Pons (tissue), 1 donor: ENCODE measurements at regions not wholly inside any gene's neighbourhood (a gene's known extent, or its start where the extent isn't known, plus 50 kb on each side); places are given as distances from the start of the nearest gene placed in this dataset.

ENCODE experiments used
- DNase-seq: peaks from one replicate; pipeline ENCODE4 v3.0.0-alpha.2; 2016; ENCODE audit warnings: low spot score

GRCh38 chr6:100944644-100945043 is 63.5 kb upstream of the ASCC3 start:
- DNase-seq: no peak

DNA sequence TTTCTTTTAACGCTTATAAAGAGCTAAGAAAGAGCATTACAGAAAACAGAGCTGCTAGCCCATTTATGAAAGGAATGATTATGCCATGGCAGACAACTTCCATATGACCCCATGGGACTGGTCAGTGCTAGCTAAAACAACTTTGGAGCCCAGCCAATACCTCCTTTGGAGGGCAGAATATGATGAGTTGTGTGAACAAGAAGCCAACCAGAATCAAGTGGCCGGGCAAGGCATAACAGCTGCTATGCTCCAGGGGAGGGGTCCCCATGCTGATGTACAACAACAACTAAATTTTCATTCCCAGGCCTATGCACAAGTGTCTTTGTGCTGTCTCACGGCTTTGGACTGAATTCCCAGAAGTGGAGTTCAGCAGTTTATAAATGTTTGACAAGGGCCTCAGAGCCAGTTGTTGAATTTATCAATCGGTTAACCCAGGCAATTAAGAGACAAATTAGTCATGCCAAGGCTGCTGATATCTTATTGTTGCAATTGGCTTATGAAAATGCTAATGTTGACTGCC is 65.0 kb upstream of the ASCC3 start:
- DNase-seq: no peak

GRCh38 chr6:100946711-100947110 is 65.6 kb upstream of the ASCC3 start:
- no peak for DNase-seq

DNA sequence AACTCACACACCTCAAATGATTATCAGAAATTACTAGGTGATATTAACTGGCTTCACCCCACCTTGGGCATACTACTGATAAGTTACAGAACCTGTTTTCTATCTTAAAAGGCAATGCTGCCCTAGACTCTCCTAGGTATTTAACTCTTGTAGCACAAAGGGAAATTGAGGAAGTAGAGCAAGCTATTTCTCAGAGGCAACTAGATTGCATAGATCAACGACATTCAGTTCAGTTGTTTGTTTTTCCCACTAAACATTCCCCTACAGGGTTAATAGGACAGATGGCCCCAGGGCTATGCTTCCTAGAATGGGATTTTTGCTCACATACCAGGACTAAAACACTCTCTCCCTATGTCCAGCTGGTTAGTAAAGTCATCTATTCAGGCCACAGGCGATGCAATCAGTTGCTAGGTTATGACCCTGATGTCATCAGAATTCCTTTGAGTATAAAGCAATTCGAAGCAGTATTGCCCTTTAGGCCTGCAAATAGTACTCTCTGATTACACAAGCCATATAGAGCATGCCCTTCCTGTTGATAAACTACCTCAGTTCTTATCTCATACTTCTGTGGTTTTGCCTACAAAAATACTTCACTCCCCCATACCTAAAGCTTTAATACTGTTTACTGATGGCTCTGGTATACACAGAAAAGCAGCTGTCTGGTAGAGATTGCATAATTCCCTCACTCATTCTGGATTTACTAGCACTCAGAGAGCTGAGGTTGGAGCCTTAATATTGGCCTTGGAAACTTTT is 67.4 kb upstream of the ASCC3 start:
- DNase-seq: no peak

DNA sequence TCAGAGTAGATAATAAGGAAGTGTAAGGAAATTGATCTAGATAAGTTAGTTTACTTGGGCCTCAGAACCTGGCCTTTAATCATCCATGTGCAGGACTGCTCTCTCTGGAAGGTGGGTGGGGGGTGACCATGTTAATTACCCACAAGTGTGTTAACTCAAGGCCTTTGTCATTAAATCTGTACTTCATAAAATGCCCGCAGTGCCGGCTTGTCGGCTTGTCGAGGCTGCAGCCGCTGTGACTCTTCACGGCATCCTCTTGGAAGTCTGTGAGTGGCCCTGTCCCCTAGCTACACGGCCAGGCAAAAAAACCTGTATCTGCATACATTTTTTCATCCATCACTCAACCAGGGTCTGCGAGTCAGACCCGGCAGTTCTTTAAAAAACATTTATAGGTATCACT is 70.9 kb upstream of the ASCC3 start:
- DNase-seq: no peak

- no peak for DNase-seq
Observed at GRCh38 chr6:100959280-100959679, 78.2 kb upstream of the ASCC3 start.

DNA sequence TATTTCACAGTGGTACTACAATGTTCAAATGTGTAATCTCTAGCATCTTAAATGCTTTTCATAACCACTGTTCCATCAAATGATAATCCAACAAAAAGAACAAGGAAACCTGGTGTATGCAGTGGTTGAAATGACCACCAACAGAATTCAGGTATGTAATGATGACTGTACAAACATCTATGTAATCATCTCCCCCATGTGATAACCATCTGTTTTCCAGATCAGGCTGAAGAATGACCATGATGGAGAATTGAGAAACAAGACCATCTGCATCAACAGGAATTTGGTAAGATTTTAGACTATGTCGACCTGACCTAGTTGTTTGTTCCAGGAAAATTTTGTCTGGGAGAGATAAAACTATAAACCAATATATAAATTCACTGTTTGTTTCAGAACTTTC is 81.3 kb upstream of the ASCC3 start:
- DNase-seq: no peak

- no peak for DNase-seq
Observed at GRCh38 chr6:100965067-100965466, 83.9 kb upstream of the ASCC3 start.

DNA sequence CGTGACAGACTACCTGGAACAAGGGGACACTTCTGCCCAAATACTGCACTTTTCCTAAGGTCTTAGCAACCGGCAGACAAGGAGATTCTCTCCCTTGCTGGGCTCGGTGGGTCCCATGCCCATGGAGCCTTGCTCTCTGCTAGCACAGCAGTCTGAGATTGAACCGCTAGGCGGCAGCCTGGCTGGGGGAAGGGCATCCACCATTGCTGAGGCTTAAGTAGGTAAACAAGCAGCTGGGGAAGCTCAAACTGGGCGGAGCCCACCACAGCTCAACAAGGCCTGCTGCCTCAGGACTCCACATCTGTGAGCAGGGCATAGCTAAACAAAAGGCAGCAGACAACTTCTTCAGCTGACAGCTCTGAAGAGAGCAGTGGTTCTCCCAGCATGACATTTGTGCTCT is 87.8 kb upstream of the ASCC3 start:
- no peak for DNase-seq

DNA sequence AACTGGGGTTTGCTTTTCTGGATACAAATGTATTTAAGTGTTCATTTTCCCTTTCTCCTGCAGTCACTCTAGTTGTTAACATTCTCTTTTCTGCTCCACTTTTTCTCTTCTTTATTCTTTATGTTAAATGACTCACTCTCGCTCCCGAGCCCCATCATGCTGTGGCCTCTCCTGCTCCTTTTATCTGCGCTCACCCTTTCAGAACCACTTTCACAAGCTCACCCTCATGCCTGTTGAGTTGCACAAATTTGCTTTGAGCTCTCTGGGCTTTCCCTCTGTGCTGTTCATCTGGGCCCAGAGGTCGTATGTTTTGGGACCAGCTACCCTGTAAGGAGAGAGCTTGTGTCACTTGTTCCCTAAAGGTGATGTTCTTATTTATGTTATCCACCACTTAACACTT is 98.1 kb upstream of the ASCC3 start:
- DNase-seq: no peak

GRCh38 chr6:100980949-100981348 is 99.8 kb upstream of the ASCC3 start:
- DNase-seq: no peak

GRCh38 chr6:100986921-100987320 is 105.8 kb upstream of the ASCC3 start:
- no peak for DNase-seq

DNA sequence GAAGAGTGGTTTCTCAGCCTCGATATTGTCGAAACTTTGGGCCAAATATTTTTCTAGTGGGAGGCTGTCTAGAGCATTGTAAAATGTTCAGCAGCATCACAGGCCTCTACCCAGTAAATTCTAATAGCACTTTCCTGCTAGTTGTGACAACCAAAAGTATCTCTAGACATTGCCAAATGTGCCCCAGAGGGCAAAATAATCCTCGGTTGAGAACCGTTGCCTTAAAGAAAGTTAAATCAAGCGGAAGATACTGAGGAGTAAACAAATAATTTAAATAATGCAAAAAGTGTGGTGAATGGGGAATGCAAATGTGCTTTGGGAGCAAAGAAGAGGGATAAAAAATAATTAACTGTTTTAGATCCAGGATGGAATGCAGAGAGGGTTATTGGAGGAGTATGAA is 106.4 kb upstream of the ASCC3 start:
- DNase-seq: no peak

DNA sequence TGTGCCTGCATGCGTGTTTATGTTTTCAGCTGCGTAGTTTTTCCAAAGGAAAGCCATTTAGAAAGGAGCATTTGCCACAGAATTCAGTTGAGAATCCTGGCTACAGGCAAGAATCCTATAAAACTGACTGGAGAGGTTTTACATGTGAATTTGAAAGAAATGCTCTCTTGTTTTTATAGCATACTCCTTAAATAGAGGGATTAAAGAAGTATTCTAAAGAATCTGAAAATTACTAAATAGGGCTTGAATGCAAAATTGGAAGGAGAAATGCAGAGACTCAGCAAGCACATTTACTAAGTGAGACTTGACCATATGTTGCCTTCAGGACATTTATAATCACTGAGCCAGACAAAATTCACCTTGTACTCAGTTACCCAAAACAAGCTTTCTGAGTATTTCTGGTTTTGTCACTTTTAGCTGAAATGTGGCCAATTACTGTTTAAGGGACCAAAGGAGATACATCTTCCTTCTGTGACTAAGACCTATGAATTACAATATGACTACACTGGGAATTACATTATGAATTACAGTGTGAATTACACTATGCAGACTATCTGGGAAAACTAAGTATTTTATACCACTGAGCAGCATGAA is 107.4 kb upstream of the ASCC3 start:
- peak; percentile 2 for DNase-seq

- no peak for DNase-seq
Observed at GRCh38 chr6:100990070-100990469, 108.9 kb upstream of the ASCC3 start.

GRCh38 chr6:100996409-100996808 is 115.3 kb upstream of the ASCC3 start:
- no peak for DNase-seq

GRCh38 chr6:100998111-100998510 is 117.0 kb upstream of the ASCC3 start:
- DNase-seq: no peak

DNA sequence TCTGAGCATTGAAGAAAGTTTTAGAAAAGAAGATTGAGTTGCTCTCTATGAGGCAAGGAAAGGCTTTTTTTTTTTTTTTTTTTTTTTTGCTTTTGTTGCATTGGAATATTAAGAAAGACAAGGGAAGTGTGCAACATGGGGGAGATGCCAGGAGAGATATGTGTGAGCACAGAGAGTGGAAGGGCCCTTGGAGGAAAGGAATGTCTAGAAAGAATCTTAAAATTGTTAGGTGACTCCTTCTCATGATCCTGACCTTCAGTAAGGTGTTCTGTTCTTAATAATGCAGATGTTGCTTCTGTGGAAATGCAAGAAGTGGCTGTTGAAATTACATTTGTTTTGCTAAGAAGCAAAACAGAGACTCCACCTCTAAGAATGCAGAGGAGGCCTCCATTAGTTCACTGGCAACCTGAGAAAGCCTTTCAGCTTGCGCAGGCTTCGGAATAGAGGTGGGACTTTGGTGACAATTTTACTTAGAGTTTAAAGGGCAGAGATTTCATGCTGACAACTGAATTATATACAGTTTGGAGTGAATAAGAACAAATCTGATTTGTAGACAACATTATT is 118.0 kb upstream of the ASCC3 start:
- no peak for DNase-seq

- no peak for DNase-seq
Observed at GRCh38 chr6:101000341-101000740, 119.2 kb upstream of the ASCC3 start.

GRCh38 chr6:101001012-101001411 is 119.9 kb upstream of the ASCC3 start:
- no peak for DNase-seq

- DNase-seq: no peak
Observed at GRCh38 chr6:101001607-101002006, 120.5 kb upstream of the ASCC3 start.

- DNase-seq: no peak
Observed at GRCh38 chr6:101003075-101003474, 121.9 kb upstream of the ASCC3 start.

DNA sequence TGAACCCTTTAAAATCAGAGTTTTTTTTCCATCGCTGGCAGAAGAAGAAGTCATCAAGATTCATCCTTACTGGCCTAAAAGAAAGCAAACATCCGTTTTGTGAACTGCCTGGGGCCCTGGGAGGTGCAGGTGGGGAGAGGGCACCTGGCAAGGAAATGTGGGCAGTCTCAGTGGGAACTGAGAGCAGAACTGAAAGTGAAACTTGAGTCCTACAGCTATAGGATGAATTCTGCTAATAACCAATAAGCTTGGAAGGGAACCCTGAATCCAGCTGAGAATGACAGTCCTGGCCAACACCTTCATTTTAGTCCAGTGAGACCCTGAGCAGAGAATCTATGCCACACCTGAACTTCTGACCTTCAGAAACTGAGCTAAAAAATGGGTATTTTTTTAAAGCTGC is 130.1 kb upstream of the ASCC3 start:
- no peak for DNase-seq
